OCI-LY7 (cell line): ENCODE measurements at regions not wholly inside any gene's neighbourhood (a gene's known extent, or its start where the extent isn't known, plus 50 kb on each side); places are given as distances from the start of the nearest gene placed in this dataset.

Experiments
- BruUV-seq: library from RNA; stranded (reverse); fragments of 400-500 nt; replicated peaks from 2 replicates; lab custom pipeline; 2021; lab: Mats Ljungman, UMichigan
- CTCF ChIA-PET: fragments of 300-600 bp; sonication (Branson Sonifier 250); formaldehyde crosslinking; loops from one replicate; lab custom pipeline; 2022; ENCODE audit warnings: antibody characterized with exemption; ENCODE audit not compliant: unreplicated experiment; lab: Charles Lee
- POLR2A ChIA-PET: fragments of 300-600 bp; sonication (Branson Sonifier 250); formaldehyde crosslinking; loops from one replicate; lab custom pipeline; 2022; ENCODE audit warnings: antibody characterized with exemption; lab: Charles Lee
- DNase-seq: peaks from one replicate; pipeline ENCODE4 v3.0.0-alpha.2; 2015; ENCODE audit warnings: low spot score
- H2AFZ ChIP-seq: fragments of 200-600 bp; sonication (generic), shearing (Covaris generic); 2 replicates; pipeline ENCODE4 v1.6.1; 2014; ENCODE audit warnings: mild to moderate bottlenecking, antibody characterized with exemption, low read length, moderate library complexity
- H3K27ac ChIP-seq: fragments of 200-600 bp; sonication (generic); 2 replicates; pipeline ENCODE4 v1.5.1; 2014; ENCODE audit warnings: mixed run types, low read depth, mild to moderate bottlenecking, moderate library complexity, low read length, inconsistent platforms; ENCODE audit not compliant: poor library complexity, severe bottlenecking
- H3K36me3 ChIP-seq: fragments of 200-600 bp; sonication (generic); 2 replicates; pipeline ENCODE4 v1.6.1; 2014; ENCODE audit warnings: mild to moderate bottlenecking, antibody characterized with exemption, low read length, moderate library complexity, mixed read lengths; ENCODE audit not compliant: insufficient read depth
- H3K4me1 ChIP-seq: fragments of 200-600 bp; sonication (generic); 2 replicates; pipeline ENCODE4 v1.5.1; 2014; ENCODE audit warnings: mild to moderate bottlenecking, low read length; ENCODE audit not compliant: insufficient read depth, poor library complexity, severe bottlenecking
- H3K4me2 ChIP-seq: fragments of 200-600 bp; sonication (generic); 2 replicates; pipeline ENCODE4 v1.6.1; 2014; ENCODE audit warnings: mild to moderate bottlenecking, low read length
- H3K4me3 ChIP-seq: fragments of 200-600 bp; sonication (generic); 2 replicates; pipeline ENCODE4 v1.5.1; 2014; ENCODE audit warnings: mild to moderate bottlenecking, low read depth, low read length; ENCODE audit not compliant: poor library complexity, severe bottlenecking
- H3K79me2 ChIP-seq: fragments of 200-600 bp; sonication (generic); 2 replicates; pipeline ENCODE4 v1.6.1; 2016; ENCODE audit warnings: low read depth, mild to moderate bottlenecking, low read length, moderate library complexity, mixed read lengths; ENCODE audit not compliant: insufficient read depth
- H3K9me2 ChIP-seq: fragments of 200-600 bp; sonication (generic); 2 replicates; pipeline ENCODE4 v1.6.1; 2016; ENCODE audit warnings: mild to moderate bottlenecking, low read length, mixed read lengths; ENCODE audit not compliant: insufficient read depth
- H3K9me3 ChIP-seq: fragments of 200-600 bp; sonication (generic); 2 replicates; pipeline ENCODE4 v1.6.1; 2014; ENCODE audit warnings: mild to moderate bottlenecking, mixed run types, low read length, mixed read lengths
- H4K20me1 ChIP-seq: fragments of 200-600 bp; sonication (generic); 2 replicates; pipeline ENCODE4 v1.6.1; 2014; ENCODE audit warnings: mild to moderate bottlenecking, antibody characterized with exemption, low read length, moderate library complexity, mixed read lengths; ENCODE audit not compliant: insufficient read depth
- CTCF ChIP-seq: fragments of 200-600 bp; sonication (generic); conservative IDR thresholded peaks from 2 replicates; pipeline ENCODE4 v1.5.1; 2014; ENCODE audit warnings: mild to moderate bottlenecking, antibody characterized with exemption, low read length, moderate library complexity, mixed read lengths
- EZH2phosphoT487 ChIP-seq: fragments of 200-600 bp; sonication (generic); IDR thresholded peaks from 2 replicates; pipeline ENCODE4 v1.6.1; 2018; ENCODE audit warnings: low read depth, borderline replicate concordance, mild to moderate bottlenecking, mixed run types, antibody characterized with exemption, low read length, moderate library complexity, mixed read lengths
- intact Hi-C: fragments of 100-400 bp; cut with micrococcal nuclease; formaldehyde crosslinking; loops from one replicate; pipeline ENCODE4 v1.10.0; 2022; ENCODE audit not compliant: unreplicated experiment

GRCh38 chr5:22928821-22929482, 75.8 kb upstream of the CDH12 start:
- DNase-seq, result no peak
- ChIA-PET CTCF (no interaction called here), POLR2A (no interaction called here)
- Histone ChIP-seq H4K20me1 (no peaks in the 10 kb centered on the region), H3K79me2 (no peaks in the 10 kb centered on the region), H3K36me3 (no peaks in the 10 kb centered on the region), H3K4me2 (no peak overlapping the region), H3K4me3 (no peak overlapping the region), H2AFZ (no peak overlapping the region), H3K9me2 (no peaks in the 10 kb centered on the region), H3K27ac (no peak overlapping the region), H3K9me3 (no peaks in the 10 kb centered on the region), H3K4me1 (no peaks in the 10 kb centered on the region)
- no TSS peak for BruUV-seq
- TF ChIP-seq CTCF, result no peak
- TF ChIP-seq EZH2phosphoT487, result no peak
- intact Hi-C loops, result no loop called here

- Histone ChIP-seq H3K4me3 (no peak overlapping the region), H3K4me2 (no peak overlapping the region), H3K36me3 (no peaks in the 10 kb centered on the region), H3K79me2 (no peaks in the 10 kb centered on the region), H2AFZ (no peak overlapping the region), H3K9me3 (no peaks in the 10 kb centered on the region), H4K20me1 (no peaks in the 10 kb centered on the region), H3K27ac (no peak overlapping the region), H3K4me1 (no peaks in the 10 kb centered on the region), H3K9me2 (no peaks in the 10 kb centered on the region)
- ChIA-PET CTCF (no interaction called here), POLR2A (interaction anchor here (0.5 kb wide), 1 partner anchor 421 kb away, joined by 3 read pairs; no protein-coding TSS in a partner anchor)
- no peak for DNase-seq
- BruUV-seq, result no TSS peak
- intact Hi-C loops, result no loop called here
- no peak for TF ChIP-seq CTCF
- TF ChIP-seq EZH2phosphoT487, result no peak
Observed at GRCh38 chr5:22926574-22926973, 73.4 kb upstream of the CDH12 start.

- no TSS peak for BruUV-seq
- POLR2A ChIA-PET, result interaction anchor here (0.6 to 0.9 kb wide), 2 partner anchors 33 to 242 kb away, joined by 3 read pairs; no protein-coding TSS in a partner anchor
Observed at GRCh38 chr5:22918511-22918910, 65.4 kb upstream of the CDH12 start.

More at GRCh38 chr5:22918511-22918910, 65.4 kb upstream of the CDH12 start:
- Histone ChIP-seq H3K4me3 (no peak overlapping the region), H3K36me3 (no peaks in the 10 kb centered on the region), H4K20me1 (no peaks in the 10 kb centered on the region), H3K4me1 (no peaks in the 10 kb centered on the region), H3K27ac (no peak overlapping the region), H2AFZ (no peak overlapping the region), H3K9me2 (no peaks in the 10 kb centered on the region), H3K4me2 (no peak overlapping the region), H3K79me2 (no peaks in the 10 kb centered on the region), H3K9me3 (no peaks in the 10 kb centered on the region)
- TF ChIP-seq CTCF (no peak), EZH2phosphoT487 (no peak)
- no peak for DNase-seq
- intact Hi-C loops, result no loop called here
- CTCF ChIA-PET, result no interaction called here
